Upper lobe of left lung (tissue), 6 donors: ENCODE measurements at regions not wholly inside any gene's neighbourhood (a gene's known extent, or its start where the extent isn't known, plus 50 kb on each side); places are given as distances from the start of the nearest gene placed in this dataset.
"Not testable (repeated sequence)": the region's sequence is repeated elsewhere in the genome, so short reads cannot be mapped to it uniquely, and the experiment has no call there.

Experiments
- ATAC-seq, 2 donors: fragments of 200-7000 bp; cut with Tn5 transposase; one replicate each; pipeline ENCODE4 v1.9.1; 2022; ENCODE audit warnings: mild to moderate bottlenecking in 2 of 2, moderate library complexity in 2 of 2; ENCODE audit not compliant: low FRiP score in 2 of 2
- DNase-seq, 2 donors: peaks; one replicate each; pipeline ENCODE4 v3.0.0-alpha.2; 2019 to 2020
- H3K27ac ChIP-seq, 4 donors: fragments of 200-600 bp; sonication (generic); one replicate each; pipeline ENCODE4 v1.5.1; 2016 to 2019
- H3K27me3 ChIP-seq, 4 donors: fragments of 200-600 bp; sonication (generic); one replicate each; pipeline ENCODE4 v1.5.1; 2017 to 2019
- H3K36me3 ChIP-seq, 4 donors: fragments of 200-600 bp; sonication (generic); one replicate each; pipeline ENCODE4 v1.5.1; 2016 to 2019
- H3K4me1 ChIP-seq, 4 donors: fragments of 200-600 bp; sonication (generic); one replicate each; pipeline ENCODE4 v1.5.1; 2018 to 2019
- H3K4me3 ChIP-seq, 4 donors: fragments of 200-600 bp; sonication (generic); one replicate each; pipeline ENCODE4 v1.5.1; 2017 to 2019; ENCODE audit warnings: mild to moderate bottlenecking in 2 of 4, moderate library complexity in 1 of 4
- H3K9me3 ChIP-seq, 4 donors: fragments of 200-600 bp; sonication (generic); one replicate each; pipeline ENCODE4 v1.5.1; 2018 to 2019
- EP300 ChIP-seq, 4 donors: sonication (generic); formaldehyde crosslinking; IDR thresholded peaks; one replicate each; pipeline ENCODE4 v1.5.1; 2017; ENCODE audit warnings: antibody characterized with exemption in 4 of 4, control low read depth in 2 of 4
- POLR2A ChIP-seq, 4 donors: fragments of 450-650 bp; IDR thresholded peaks; one replicate each; pipeline ENCODE4 v1.5.1; 2016 to 2017; ENCODE audit warnings: antibody characterized with exemption in 4 of 4, mild to moderate bottlenecking in 2 of 4
- POLR2AphosphoS5 ChIP-seq, 2 donors: sonication (generic); formaldehyde crosslinking; IDR thresholded peaks; one replicate each; pipeline ENCODE4 v1.5.1; 2017; ENCODE audit warnings: antibody characterized with exemption in 2 of 2
- WGBS, 2 donors: methylation state at CpG; one replicate each; pipeline ENCODE4 v1.1.5; 2017 to 2018; 5-methylcytosine and 5-hydroxymethylcytosine counted together
- TF ChIP-seq, protein P1 (sequence below), 6 experiments: fragments of 450-650 bp in 4 of 6; fragments of 200-600 bp in 2 of 6; sonication (generic) in 2 of 6; IDR thresholded peaks; one replicate each; pipeline ENCODE4 v1.5.1; 2016 to 2019; ENCODE audit warnings: antibody characterized with exemption in 6 of 6
- donor health status: DM: no; HTN: no; CAD: no; lungs with moderate emphysema.
- donor health status: DM: no; HTN: yes; CAD: no; lungs with severe emphysema.

DNA sequence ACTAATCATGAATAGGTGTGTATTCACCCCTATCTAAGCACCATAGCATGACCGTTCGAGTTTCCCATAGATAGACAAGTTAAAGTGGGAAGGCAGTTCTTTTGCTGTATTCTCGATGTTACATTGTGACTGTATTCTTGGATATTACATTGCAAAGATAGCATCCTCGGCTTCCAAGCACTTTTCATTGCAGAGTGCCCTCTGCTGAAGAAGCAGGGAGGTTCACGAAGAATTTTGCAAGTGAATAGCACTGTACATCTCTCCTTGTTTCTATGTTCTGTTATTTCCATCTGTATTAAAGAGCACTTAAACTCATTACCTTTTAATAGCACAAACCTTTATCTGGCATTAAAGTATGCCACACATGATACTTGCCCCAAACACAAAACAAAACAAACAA lies 426.7 kb upstream of the ARX start:
- Histone ChIP-seq H3K9me3 (no peaks in the 10 kb centered on the region), H3K4me1 (no peaks in the 10 kb centered on the region), H3K36me3 (no peaks in the 10 kb centered on the region), H3K27ac (no peak overlapping the region), H3K27me3 (no peaks in the 10 kb centered on the region), H3K4me3 (no peak overlapping the region)
- ATAC-seq (no peak), DNase-seq (no peak)
- 41 to 51% methylated on average over 5 of the region's 5 CpGs for WGBS, 2 donors
- TF ChIP-seq POLR2A (IDR thresholded peaks at IDR 0.05) (no peak), POLR2AphosphoS5 (IDR thresholded peaks at IDR 0.05) (no peak), EP300 (IDR thresholded peaks at IDR 0.05) (no peak)
- TF ChIP-seq, protein P1, sequence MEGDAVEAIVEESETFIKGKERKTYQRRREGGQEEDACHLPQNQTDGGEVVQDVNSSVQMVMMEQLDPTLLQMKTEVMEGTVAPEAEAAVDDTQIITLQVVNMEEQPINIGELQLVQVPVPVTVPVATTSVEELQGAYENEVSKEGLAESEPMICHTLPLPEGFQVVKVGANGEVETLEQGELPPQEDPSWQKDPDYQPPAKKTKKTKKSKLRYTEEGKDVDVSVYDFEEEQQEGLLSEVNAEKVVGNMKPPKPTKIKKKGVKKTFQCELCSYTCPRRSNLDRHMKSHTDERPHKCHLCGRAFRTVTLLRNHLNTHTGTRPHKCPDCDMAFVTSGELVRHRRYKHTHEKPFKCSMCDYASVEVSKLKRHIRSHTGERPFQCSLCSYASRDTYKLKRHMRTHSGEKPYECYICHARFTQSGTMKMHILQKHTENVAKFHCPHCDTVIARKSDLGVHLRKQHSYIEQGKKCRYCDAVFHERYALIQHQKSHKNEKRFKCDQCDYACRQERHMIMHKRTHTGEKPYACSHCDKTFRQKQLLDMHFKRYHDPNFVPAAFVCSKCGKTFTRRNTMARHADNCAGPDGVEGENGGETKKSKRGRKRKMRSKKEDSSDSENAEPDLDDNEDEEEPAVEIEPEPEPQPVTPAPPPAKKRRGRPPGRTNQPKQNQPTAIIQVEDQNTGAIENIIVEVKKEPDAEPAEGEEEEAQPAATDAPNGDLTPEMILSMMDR (IDR thresholded peaks at IDR 0.05): no peak

DNA sequence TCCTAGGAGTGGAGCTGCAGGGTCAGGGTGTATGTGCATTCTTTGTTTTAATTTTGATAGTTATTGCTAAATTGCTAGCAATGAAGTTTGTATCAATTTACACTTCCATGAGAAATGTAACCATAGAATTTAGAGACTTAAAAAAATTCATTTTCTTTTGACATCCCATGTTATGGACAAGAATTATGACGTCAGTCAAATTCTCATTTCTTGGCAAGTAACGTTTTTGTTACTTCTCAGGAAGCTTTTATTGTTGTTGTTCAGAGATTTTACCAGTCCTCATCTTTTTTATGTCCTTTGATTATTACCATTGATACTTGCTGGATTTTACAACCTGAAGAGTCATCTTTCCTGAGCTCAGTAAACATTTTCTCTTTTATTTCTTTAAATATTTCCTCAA lies 417.5 kb upstream of the ARX start:
- Histone ChIP-seq H3K9me3 (no peaks in the 10 kb centered on the region), H3K4me3 (no peak overlapping the region), H3K36me3 (no peaks in the 10 kb centered on the region), H3K27ac (no peak overlapping the region), H3K4me1 (no peaks in the 10 kb centered on the region), H3K27me3 (no peaks in the 10 kb centered on the region)
- no peak for ATAC-seq
- DNase-seq: no peak
- TF ChIP-seq, protein P1 (IDR thresholded peaks at IDR 0.05): no peak
- TF ChIP-seq POLR2AphosphoS5 (IDR thresholded peaks at IDR 0.05): no peak
- no peak for TF ChIP-seq EP300 (IDR thresholded peaks at IDR 0.05)
- no peak for TF ChIP-seq POLR2A (IDR thresholded peaks at IDR 0.05)
- 47 to 68% methylated on average over 2 of the region's 2 CpGs for WGBS, 2 donors

DNA sequence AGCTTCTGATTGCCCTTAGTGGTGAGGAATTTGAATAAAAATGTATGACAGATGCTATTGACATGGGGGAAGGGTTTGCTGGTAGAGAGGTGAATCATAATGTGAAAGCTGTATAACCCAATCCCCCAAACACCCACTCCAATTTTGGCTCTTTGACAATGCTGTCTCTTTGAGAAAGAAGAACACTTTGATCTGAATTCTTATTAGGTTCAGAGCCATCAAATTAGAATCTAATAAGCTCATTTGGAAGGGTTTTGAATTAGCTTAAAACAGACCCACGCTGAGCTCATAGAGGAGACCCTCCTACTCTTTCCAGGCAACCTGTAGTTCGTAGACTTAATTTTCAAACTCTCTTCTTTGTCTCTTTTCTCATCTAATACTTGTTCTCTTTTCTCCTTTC lies 416.6 kb upstream of the ARX start:
- WGBS, 2 donors: 40 to 72% methylated on average over 2 of the region's 2 CpGs
- H3K27ac ChIP-seq: no peak overlapping the region
- H3K36me3 ChIP-seq: no peaks in the 10 kb centered on the region
- ATAC-seq: no peak
- no peaks in the 10 kb centered on the region for H3K4me1 ChIP-seq
- TF ChIP-seq EP300 (IDR thresholded peaks at IDR 0.05) (no peak), POLR2AphosphoS5 (IDR thresholded peaks at IDR 0.05) (no peak), POLR2A (IDR thresholded peaks at IDR 0.05) (no peak)
- TF ChIP-seq, protein P1 (IDR thresholded peaks at IDR 0.05): no peak
- no peak for DNase-seq
- H3K4me3 ChIP-seq: no peak overlapping the region
- H3K27me3 ChIP-seq: no peaks in the 10 kb centered on the region
- H3K9me3 ChIP-seq: no peaks in the 10 kb centered on the region

DNA sequence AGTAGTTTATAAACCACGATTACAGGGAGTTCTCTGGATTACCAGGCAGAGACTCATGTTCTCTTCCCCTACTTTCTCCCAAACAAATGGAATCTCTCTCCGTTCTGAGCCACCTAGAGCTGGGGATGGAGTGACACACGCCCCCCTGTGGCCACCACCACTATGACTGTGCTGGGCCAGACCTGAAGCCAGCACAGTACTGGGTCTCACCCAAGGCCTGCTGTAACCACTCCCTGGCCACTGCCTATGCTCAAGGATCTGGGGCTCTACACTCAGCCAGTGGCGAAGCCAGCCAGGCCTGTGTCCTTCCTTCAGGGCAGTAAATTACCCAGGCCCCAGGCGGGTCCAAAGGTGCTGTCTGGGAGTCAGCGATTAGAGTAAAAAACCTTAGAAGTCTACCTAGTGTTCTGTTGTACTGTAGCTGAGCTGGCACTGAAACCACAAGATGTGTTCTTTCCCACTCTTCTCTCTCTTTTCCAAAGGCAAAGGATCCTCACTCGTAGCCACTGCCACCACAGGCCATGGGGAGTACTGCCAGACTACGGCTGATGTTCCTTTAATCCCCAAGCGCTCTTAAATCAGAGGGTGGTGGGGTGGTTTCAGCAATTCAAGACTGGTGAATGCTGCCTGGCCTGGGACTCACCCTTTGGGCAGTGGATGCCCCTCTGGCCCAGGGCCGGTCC lies 412.2 kb upstream of the ARX start:
- no peaks in the 10 kb centered on the region for H3K4me1 ChIP-seq
- WGBS, 2 donors: 56 to 82% methylated on average over 2 to 10 of the region's 10 CpGs

DNA sequence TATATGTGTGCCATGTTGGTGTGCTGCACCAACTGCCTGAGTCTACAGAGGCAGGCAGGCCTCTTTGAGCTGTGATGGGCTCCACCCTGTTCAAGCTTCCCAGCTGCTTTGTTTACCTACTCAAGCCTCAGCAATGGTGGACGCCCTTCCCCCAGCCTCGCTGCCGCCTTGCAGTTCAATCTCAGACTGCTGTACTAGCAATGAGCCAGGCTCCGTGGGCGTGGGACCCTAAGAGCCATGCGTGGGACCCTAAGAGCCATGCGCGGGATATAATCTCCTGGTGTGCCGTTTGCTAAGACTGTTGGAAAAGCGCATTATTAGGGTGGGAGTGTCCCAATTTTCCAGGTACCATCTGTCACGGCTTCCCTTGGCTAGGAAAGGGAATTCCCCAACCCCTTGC lies 388.4 kb upstream of the ARX start:
- H3K27ac ChIP-seq, H3K36me3 ChIP-seq, H3K27me3 ChIP-seq, H3K4me3 ChIP-seq, H3K9me3 ChIP-seq, H3K4me1 ChIP-seq, ATAC-seq: not testable (repeated sequence)
- 87 to 100% methylated on average over 2 to 11 of the region's 11 CpGs for WGBS, 2 donors
- peak in 1 of 2 donors; percentile 22 for DNase-seq

More for the DNA sequence above, 412.2 kb upstream of the ARX start:
- H3K9me3 ChIP-seq: no peaks in the 10 kb centered on the region
- no peaks in the 10 kb centered on the region for H3K27me3 ChIP-seq
- TF ChIP-seq POLR2AphosphoS5 (IDR thresholded peaks at IDR 0.05) (no peak), POLR2A (IDR thresholded peaks at IDR 0.05) (no peak), EP300 (IDR thresholded peaks at IDR 0.05) (no peak)
- TF ChIP-seq, protein P1 (IDR thresholded peaks at IDR 0.05): no peak
- ATAC-seq: peak in 1 of 2 donors; percentile 19
- no peak overlapping the region for H3K4me3 ChIP-seq
- no peak overlapping the region for H3K27ac ChIP-seq
- DNase-seq: no peak
- no peaks in the 10 kb centered on the region for H3K36me3 ChIP-seq
